Keratinocyte (primary cell): ENCODE measurements at regions not wholly inside any gene's neighbourhood (a gene's known extent, or its start where the extent isn't known, plus 50 kb on each side); places are given as distances from the start of the nearest gene placed in this dataset.
"Not testable (repeated sequence)": the region's sequence is repeated elsewhere in the genome, so short reads cannot be mapped to it uniquely, and the experiment has no call there.

Source experiments
- DNase-seq: peaks from one replicate; pipeline ENCODE4 v3.0.0-alpha.2; 2011; ENCODE audit warnings: low read depth, missing footprints, low spot score
- FAIRE-seq: peaks from 2 replicates; lab custom pipeline; 2011; peaks lifted over from hg19 to GRCh38; lab: Jason Lieb, UNC
- H2AFZ ChIP-seq: 2 replicates; pipeline ENCODE4 v1.6.0; 2012; ENCODE audit warnings: low read length, control low read depth, inconsistent platforms; ENCODE audit not compliant: control insufficient read depth
- H3K27ac ChIP-seq: 2 replicates; pipeline ENCODE4 v1.5.1; 2011; ENCODE audit warnings: low read length; ENCODE audit not compliant: control insufficient read depth, insufficient read depth
- H3K27me3 ChIP-seq: 3 replicates; pipeline ENCODE4 v1.6.0; 2011; ENCODE audit warnings: low read length; ENCODE audit not compliant: control insufficient read depth, insufficient read depth; ENCODE audit errors: extremely low read depth
- H3K36me3 ChIP-seq, 2 experiments: 2 replicates in 1 of 2; 3 replicates in 1 of 2; pipeline ENCODE4 v1.5.1; 2011; ENCODE audit warnings: low read length in 2 of 2, mild to moderate bottlenecking in 1 of 2; ENCODE audit not compliant: control insufficient read depth in 2 of 2, insufficient read depth in 2 of 2; ENCODE audit errors: extremely low read depth in 1 of 2
- H3K4me1 ChIP-seq: 3 replicates; pipeline ENCODE4 v1.5.1; 2011; ENCODE audit warnings: low read length; ENCODE audit not compliant: control insufficient read depth, insufficient read depth; ENCODE audit errors: extremely low read depth
- H3K4me2 ChIP-seq: 3 replicates; pipeline ENCODE4 v1.6.0; 2011; ENCODE audit warnings: low read depth, low read length; ENCODE audit not compliant: control insufficient read depth, insufficient read depth; ENCODE audit errors: extremely low read depth
- H3K4me3 ChIP-seq, 3 experiments: fragments of 200-600 bp in 1 of 3; sonication (generic) in 1 of 3; 2 replicates in 2 of 3; 3 replicates in 1 of 3; pipeline ENCODE4 v1.5.1; 2011 to 2016; ENCODE audit warnings: low read length in 3 of 3, mild to moderate bottlenecking in 3 of 3, control low read depth in 2 of 3, inconsistent platforms in 1 of 3, low read depth in 1 of 3, mixed read lengths in 1 of 3, mixed run types in 1 of 3, moderate library complexity in 1 of 3; ENCODE audit not compliant: control insufficient read depth in 2 of 3, insufficient read depth in 2 of 3; ENCODE audit errors: extremely low read depth in 1 of 3
- H3K79me2 ChIP-seq: 2 replicates; pipeline ENCODE4 v1.6.0; 2012; ENCODE audit warnings: low read length; ENCODE audit not compliant: control insufficient read depth, insufficient read depth
- H3K9ac ChIP-seq: 3 replicates; pipeline ENCODE4 v1.6.0; 2011; ENCODE audit warnings: low read length; ENCODE audit not compliant: control insufficient read depth, insufficient read depth; ENCODE audit errors: extremely low read depth
- H3K9me1 ChIP-seq: 3 replicates; pipeline ENCODE4 v1.6.0; 2011; ENCODE audit warnings: low read length; ENCODE audit not compliant: control insufficient read depth, insufficient read depth; ENCODE audit errors: extremely low read depth
- H3K9me3 ChIP-seq: 2 replicates; pipeline ENCODE4 v1.5.1; 2012; ENCODE audit warnings: low read depth, low read length; ENCODE audit not compliant: control insufficient read depth
- H4K20me1 ChIP-seq: 3 replicates; pipeline ENCODE4 v1.6.0; 2011; ENCODE audit warnings: low read length; ENCODE audit not compliant: control insufficient read depth, insufficient read depth; ENCODE audit errors: extremely low read depth
- EZH2 ChIP-seq: IDR thresholded peaks from one replicate; pipeline ENCODE4 v1.6.1; 2012; ENCODE audit warnings: inconsistent platforms, mild to moderate bottlenecking, low read length, moderate library complexity
- dilution Hi-C: fragments of 300-500 bp; cut with MboI; formaldehyde crosslinking; loops from one replicate; pipeline ENCODE4 v1.7.0; 2020; ENCODE audit warnings: low sequenced_read_pairs; ENCODE audit not compliant: extremely low pct_ligation_motif_present
- TF ChIP-seq, protein P1 (sequence below), 3 experiments: IDR thresholded peaks in 1 of 3; conservative IDR thresholded peaks in 1 of 3; optimal IDR thresholded peaks in 1 of 3; 2 replicates in 2 of 3; 3 replicates in 1 of 3; pipeline versions ENCODE3 to v1.5.1; 2011; ENCODE audit warnings: low read length in 3 of 3, mild to moderate bottlenecking in 3 of 3, moderate library complexity in 2 of 3, control low read depth in 1 of 3, inconsistent platforms in 1 of 3; ENCODE audit not compliant: insufficient read depth in 2 of 3; ENCODE audit errors: extremely low read depth in 1 of 3

DNA sequence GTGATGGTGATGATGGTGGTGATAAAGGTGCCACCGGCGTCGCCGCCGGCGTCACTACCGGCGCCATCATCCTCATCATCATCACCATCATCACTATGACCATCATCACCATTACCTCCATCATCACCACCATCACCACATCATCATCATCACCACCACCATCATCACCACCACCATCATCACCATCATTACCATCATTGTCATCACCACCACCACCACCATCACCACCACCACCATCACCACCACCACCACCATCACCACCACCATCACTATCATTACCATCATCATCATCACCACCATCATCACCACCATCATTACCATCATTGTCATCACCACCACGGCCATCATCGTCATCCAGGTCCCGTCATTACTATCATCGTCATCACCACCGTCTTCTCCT lies 179.7 kb downstream of the NPIPB11 start:
- DNase-seq (no peak), FAIRE-seq (no peak)
- H3K4me3 ChIP-seq: no peak overlapping the region
- no peaks in the 10 kb centered on the region for H3K9me1 ChIP-seq
- H2AFZ ChIP-seq: no peak overlapping the region
- TF ChIP-seq, protein P1, sequence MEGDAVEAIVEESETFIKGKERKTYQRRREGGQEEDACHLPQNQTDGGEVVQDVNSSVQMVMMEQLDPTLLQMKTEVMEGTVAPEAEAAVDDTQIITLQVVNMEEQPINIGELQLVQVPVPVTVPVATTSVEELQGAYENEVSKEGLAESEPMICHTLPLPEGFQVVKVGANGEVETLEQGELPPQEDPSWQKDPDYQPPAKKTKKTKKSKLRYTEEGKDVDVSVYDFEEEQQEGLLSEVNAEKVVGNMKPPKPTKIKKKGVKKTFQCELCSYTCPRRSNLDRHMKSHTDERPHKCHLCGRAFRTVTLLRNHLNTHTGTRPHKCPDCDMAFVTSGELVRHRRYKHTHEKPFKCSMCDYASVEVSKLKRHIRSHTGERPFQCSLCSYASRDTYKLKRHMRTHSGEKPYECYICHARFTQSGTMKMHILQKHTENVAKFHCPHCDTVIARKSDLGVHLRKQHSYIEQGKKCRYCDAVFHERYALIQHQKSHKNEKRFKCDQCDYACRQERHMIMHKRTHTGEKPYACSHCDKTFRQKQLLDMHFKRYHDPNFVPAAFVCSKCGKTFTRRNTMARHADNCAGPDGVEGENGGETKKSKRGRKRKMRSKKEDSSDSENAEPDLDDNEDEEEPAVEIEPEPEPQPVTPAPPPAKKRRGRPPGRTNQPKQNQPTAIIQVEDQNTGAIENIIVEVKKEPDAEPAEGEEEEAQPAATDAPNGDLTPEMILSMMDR (optimal IDR thresholded peaks at IDR 0.05 in 1 of 3, IDR thresholded peaks at IDR 0.05 in 1 of 3, conservative IDR thresholded peaks at IDR 0.05 in 1 of 3; ENCODE audit: extremely low read depth in 1 of 3, insufficient read depth in 2 of 3, low read length in 3 of 3): no peak
- no peak for TF ChIP-seq EZH2
- H3K4me2 ChIP-seq: no peak overlapping the region
- no peaks in the 10 kb centered on the region for H3K27me3 ChIP-seq
- no peaks in the 10 kb centered on the region for H3K4me1 ChIP-seq
- H3K36me3 ChIP-seq: no peaks in the 10 kb centered on the region
- dilution Hi-C loops: no loop called here
- no peaks in the 10 kb centered on the region for H3K79me2 ChIP-seq
- H3K9ac ChIP-seq: no peak overlapping the region
- no peaks in the 10 kb centered on the region for H4K20me1 ChIP-seq
- H3K27ac ChIP-seq: no peak overlapping the region
- H3K9me3 ChIP-seq: no peaks in the 10 kb centered on the region

DNA sequence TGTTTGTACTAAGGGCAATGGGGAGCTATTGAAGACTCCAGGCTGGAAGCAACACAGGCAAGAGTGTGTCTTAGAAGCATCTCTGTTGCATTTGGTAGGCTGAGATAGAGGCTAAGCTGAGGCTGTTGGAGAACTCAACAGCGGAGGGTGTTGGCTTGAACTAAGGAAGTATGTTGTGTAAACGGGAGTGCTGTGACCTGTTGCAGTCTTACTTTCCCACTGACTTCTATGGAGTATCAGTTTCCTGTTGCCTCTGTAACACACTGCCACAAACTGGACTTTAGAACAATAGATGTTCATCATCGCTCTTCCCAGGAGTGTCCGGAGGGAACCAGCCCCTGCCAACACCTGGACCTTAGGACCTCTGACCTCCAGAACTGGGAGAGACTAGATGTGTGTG lies 181.8 kb downstream of the NPIPB11 start:
- H2AFZ ChIP-seq, H3K9ac ChIP-seq, H3K79me2 ChIP-seq, H4K20me1 ChIP-seq, DNase-seq, H3K9me3 ChIP-seq, H3K27ac ChIP-seq, H3K27me3 ChIP-seq, H3K36me3 ChIP-seq, FAIRE-seq, H3K4me2 ChIP-seq, H3K4me3 ChIP-seq, dilution Hi-C loops, H3K9me1 ChIP-seq, H3K4me1 ChIP-seq: not testable (repeated sequence)

DNA sequence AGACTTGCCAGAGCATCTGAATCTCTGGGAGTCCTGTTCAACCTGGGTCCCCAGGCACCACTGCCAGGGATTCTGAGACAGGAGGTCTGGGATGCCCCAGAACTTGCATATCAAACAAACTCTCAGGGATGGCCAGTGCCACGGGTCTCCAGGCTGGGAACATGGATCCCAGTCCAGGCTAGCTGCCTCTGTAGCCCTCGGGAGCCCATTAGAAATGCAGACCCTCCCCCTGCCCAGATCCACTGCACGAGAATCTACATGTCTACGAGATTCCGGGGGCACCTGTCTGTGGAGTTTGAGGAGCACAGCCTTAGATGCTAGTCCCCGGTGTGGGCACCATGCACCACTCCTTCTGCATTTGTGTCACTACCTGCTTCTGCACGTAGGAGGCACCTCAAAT lies 183.9 kb downstream of the NPIPB11 start:
- H3K9me1 ChIP-seq, H2AFZ ChIP-seq, H3K4me3 ChIP-seq, dilution Hi-C loops, H3K27ac ChIP-seq, DNase-seq, H3K27me3 ChIP-seq, H3K9ac ChIP-seq, FAIRE-seq, H3K4me1 ChIP-seq, H3K79me2 ChIP-seq, H3K36me3 ChIP-seq, H3K9me3 ChIP-seq, H3K4me2 ChIP-seq, H4K20me1 ChIP-seq: not testable (repeated sequence)

DNA sequence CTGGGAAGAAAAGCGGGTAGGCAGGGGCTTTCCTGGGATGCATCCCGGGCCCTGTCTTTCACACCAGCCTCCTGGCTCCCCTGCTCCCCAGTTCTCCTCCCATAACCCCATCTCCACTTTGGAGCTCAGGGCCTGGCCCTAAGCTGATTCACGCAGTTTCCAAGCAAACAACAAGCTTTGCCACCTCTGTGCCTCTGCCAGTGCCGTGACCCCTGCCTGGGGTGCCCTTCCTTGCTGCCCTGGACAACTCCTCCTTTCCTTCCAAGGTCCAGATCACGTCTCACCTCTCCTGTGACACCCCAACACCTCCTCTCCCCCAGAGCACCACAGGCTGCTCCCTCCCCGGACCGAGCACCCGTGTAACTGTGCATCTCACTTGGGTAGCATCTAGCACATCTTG lies 184.5 kb downstream of the NPIPB11 start:
- H3K4me3 ChIP-seq, H3K9ac ChIP-seq, FAIRE-seq, H3K4me1 ChIP-seq, dilution Hi-C loops, DNase-seq, H3K27ac ChIP-seq, H2AFZ ChIP-seq, H3K9me1 ChIP-seq, H3K9me3 ChIP-seq, H4K20me1 ChIP-seq, H3K27me3 ChIP-seq, H3K36me3 ChIP-seq, H3K4me2 ChIP-seq, H3K79me2 ChIP-seq: not testable (repeated sequence)
